ENCODE measurements at regions not wholly inside any gene's neighbourhood (a gene's known extent, or its start where the extent isn't known, plus 50 kb on each side); places are given as distances from the start of the nearest gene placed in this dataset.

DNA sequence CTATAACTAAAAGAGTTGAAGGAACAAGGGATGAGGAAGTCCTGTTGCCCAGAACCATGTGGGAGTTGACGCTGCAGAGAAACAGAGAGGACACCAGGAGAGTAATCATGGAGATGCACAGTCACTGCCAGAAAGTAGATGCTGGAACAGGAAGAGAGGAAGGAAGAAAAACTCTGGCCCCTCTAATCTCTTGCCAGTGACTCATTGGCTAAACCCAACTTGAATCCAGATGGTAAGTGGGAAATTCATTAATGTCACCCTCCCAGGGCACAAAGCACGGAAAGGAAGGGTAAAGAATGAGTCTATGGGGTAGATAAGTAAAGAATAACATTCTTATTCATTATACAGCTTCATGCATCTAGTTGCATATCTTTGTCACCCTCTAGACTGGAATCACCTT is 631.9 kb downstream of the PRELID2 start:
- Mint-ChIP-seq H3K4me3 (no peak overlapping the region), H3K27ac (no peak overlapping the region), H3K4me1 (no peaks in the 10 kb centered on the region), H3K36me3 (no peaks in the 10 kb centered on the region), H3K27me3 (no peaks in the 10 kb centered on the region), H3K9me3 (peaks cover 0 to 22% (median 5%) of the 10 kb centered on the region in 9 donors)
- no peak for ATAC-seq
- POLR2A ChIA-PET = no interaction called here
- no peak for DNase-seq

DNA sequence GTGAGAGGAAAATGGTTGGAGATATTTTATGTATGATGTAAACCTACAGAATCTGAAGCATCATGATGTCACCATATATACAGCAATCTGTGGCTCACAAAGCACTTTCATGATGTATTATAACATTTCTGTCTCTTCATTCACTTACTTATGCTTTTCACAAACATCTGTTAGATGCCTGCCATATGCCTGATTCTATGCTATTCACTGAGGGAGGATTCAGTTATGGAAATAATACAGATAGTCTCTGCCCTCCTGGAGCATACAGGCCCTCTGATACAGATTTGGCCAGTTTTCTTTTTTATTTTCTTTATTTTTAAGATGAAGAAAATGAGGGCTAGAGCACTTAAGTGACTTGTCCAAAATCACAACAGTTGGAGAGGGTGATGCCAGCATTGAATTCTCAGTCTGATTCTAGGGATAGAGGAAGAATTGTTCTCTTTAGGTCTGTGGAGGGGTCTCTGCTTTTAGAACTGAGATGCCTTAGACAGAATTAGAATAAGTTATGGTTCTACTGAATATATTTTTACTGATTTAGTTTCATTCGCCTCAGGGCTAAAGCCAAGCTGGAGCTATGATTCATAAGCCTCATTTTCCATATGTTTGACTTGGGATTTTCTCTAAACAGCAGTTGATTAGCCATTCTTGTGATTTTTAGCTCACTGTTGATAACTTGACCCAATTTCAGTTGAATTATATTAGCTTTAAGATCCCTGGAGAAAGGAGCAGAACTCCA is 636.4 kb downstream of the PRELID2 start:
- no peak overlapping the region for H3K4me3 Mint-ChIP-seq
- H3K27ac Mint-ChIP-seq = no peak overlapping the region
- peaks cover 0 to 22% (median 4%) of the 10 kb centered on the region in 9 donors for H3K9me3 Mint-ChIP-seq
- DNase-seq (no peak), ATAC-seq (no peak)
- H3K4me1 Mint-ChIP-seq = no peaks in the 10 kb centered on the region
- POLR2A ChIA-PET = no interaction called here
- no peaks in the 10 kb centered on the region for H3K36me3 Mint-ChIP-seq
- H3K27me3 Mint-ChIP-seq = no peaks in the 10 kb centered on the region

DNA sequence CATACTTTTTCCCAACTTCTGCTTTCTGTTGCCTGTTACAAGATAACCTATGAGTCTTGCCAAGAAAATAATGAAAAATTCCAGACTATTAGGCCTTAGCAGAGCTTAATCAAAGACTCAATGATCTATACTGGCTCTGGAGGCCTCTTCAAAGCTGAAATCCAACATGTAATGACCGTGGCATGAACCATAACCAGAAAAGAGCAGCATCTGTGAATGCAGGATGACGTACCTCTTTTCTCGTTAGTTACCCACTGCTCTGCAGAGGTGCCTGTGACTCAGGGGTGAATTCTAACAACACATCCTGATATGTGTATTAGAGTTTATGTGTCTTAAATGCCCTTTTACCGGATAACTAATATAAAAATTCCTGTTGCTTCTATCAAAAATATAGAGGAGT is 645.4 kb downstream of the PRELID2 start:
- DNase-seq (no peak), ATAC-seq (no peak)
- H3K4me3 Mint-ChIP-seq = no peak overlapping the region
- H3K36me3 Mint-ChIP-seq = no peaks in the 10 kb centered on the region
- H3K4me1 Mint-ChIP-seq = no peaks in the 10 kb centered on the region
- POLR2A ChIA-PET = no interaction called here
- peaks cover 0 to 31% (median 4%) of the 10 kb centered on the region in 9 donors for H3K9me3 Mint-ChIP-seq
- H3K27me3 Mint-ChIP-seq = no peaks in the 10 kb centered on the region
- no peak overlapping the region for H3K27ac Mint-ChIP-seq

DNA sequence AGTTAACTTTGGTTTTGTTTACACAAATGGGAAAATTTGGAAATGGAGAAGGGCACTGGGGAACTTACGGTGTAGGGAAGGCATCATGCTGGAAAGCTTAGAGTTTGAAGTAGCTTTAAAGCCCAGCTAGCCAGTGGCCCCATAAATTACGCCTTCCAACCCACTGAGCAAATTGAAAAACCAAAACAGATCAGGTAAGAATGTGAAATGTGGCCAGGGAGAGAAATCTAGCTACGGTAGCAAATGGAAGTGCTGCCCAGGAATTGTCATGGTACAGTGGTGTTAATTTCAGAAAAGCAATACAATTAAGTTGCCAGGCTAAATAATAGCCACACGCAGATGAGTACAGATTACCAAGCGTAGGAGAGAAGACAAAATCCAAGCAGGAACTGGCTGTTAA is 654.8 kb downstream of the PRELID2 start:
- Mint-ChIP-seq H3K27ac (no peak overlapping the region), H3K36me3 (no peaks in the 10 kb centered on the region), H3K27me3 (no peaks in the 10 kb centered on the region), H3K4me1 (no peaks in the 10 kb centered on the region), H3K4me3 (no peak overlapping the region), H3K9me3 (peaks cover 0 to 12% (median 5%) of the 10 kb centered on the region in 9 donors)
- ATAC-seq = no peak
- DNase-seq = no peak
- POLR2A ChIA-PET = no interaction called here

DNA sequence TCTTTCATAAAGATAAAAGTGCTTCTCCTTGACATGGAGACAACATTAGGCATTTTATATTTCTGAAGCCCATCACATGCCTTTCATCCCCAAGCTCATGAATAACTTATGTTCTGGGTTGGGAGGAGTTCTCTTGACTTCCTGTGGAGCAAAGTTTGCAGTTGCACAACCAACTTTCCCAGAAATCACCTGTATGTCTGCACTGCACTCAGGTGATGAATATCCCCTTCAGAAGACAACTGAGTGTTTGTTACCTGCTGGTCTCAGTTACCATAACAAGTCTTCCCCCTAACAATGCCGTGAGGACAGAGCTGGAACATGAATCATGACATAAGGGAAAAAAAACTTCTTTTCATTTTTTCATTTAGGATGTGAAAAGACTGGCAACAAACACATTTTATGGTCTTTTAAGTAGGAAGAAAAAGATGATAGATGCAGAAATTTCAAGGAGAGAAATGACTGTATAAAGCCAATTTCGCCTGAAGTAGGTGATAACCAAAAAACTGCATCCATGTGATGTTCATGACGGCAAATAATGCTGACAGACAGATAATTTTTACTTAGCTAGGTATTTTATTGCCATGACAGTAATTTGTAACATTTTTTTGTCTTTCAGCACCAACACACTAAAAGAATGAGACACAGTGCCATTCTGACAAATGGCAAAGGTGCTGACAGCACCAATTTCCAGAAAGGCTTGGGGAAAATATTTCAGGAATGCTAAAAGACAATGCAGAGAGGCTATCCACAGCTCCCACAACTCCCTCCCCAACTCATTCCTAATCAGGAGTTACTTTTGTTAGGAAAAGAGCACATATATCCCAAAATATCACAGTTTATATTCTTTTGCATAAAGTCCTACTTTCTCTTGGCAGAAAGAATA is 656.3 kb downstream of the PRELID2 start:
- H3K27ac Mint-ChIP-seq = no peak overlapping the region
- peaks cover 0 to 9% (median 5%) of the 10 kb centered on the region in 9 donors for H3K9me3 Mint-ChIP-seq
- H3K4me1 Mint-ChIP-seq = no peaks in the 10 kb centered on the region
- ATAC-seq (no peak), DNase-seq (no peak)
- no peaks in the 10 kb centered on the region for H3K36me3 Mint-ChIP-seq
- no peak overlapping the region for H3K4me3 Mint-ChIP-seq
- POLR2A ChIA-PET = no interaction called here
- no peaks in the 10 kb centered on the region for H3K27me3 Mint-ChIP-seq

DNA sequence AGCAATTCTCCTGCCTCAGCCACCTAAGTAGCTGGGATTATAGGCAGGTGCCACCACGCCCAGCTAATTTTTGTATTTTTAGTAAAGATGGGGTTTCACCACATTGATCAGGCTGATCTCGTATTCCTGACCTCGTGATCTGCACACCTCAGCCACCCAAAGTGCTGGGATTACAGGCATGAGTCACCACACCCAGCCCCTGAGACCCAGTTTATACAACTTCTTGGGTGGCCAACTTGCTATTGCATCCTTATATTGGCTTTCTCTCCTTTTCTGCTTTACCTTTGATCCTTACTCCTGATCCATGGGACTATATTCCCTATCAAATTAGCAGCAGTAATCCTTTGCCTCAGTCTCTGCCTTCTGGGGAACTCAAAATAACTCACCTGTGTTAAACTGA is 659.1 kb downstream of the PRELID2 start:
- H3K27me3 Mint-ChIP-seq = no peaks in the 10 kb centered on the region
- H3K4me3 Mint-ChIP-seq = no peak overlapping the region
- no peak overlapping the region for H3K27ac Mint-ChIP-seq
- H3K9me3 Mint-ChIP-seq = peaks cover 0 to 9% (median 4%) of the 10 kb centered on the region in 9 donors
- no peaks in the 10 kb centered on the region for H3K36me3 Mint-ChIP-seq
- DNase-seq (no peak), ATAC-seq (no peak)
- POLR2A ChIA-PET = no interaction called here
- H3K4me1 Mint-ChIP-seq = no peaks in the 10 kb centered on the region

DNA sequence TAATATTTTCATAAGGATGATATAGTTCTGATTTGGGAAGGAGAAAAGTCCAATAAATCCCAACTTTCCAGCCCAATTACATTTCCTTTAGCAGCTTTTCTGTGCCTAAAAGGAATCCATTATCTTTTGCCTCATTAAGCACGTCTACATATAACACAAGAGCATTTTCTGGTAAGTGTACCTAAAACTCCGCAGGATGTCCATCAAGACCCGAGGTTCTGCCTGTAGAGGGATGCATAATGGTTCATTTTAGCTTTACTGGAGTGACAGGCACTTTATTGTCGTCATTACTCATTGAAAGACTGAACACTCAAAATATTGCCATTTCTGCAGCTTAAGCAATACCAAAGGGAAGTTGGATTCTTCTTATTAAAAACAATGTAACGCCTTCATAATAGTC is 669.0 kb downstream of the PRELID2 start:
- Mint-ChIP-seq H3K27ac (no peak overlapping the region), H3K4me3 (no peak overlapping the region), H3K9me3 (peaks cover 0 to 20% (median 5%) of the 10 kb centered on the region in 9 donors), H3K27me3 (no peaks in the 10 kb centered on the region), H3K4me1 (no peaks in the 10 kb centered on the region), H3K36me3 (no peaks in the 10 kb centered on the region)
- POLR2A ChIA-PET = no interaction called here
- ATAC-seq = no peak
- DNase-seq = no peak

DNA sequence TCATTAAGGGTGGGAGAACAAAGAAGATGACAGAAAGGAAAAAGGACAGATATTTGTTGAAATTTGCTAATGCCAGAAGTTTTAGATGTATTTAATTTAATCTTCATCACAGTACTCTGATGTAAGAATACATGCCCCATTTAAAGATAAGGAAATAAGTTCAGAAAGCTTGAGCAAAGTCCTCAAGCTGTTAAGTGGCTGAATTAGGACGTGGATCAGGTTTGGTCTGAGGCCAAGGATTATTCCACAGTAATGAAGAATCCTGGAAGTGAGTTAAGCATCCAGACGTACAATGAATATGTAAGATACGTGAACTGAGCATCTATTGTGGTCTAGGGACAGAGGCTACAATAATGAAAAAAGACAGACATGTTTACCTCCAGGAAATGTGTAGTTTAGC is 671.3 kb downstream of the PRELID2 start:
- Mint-ChIP-seq H3K4me1 (no peaks in the 10 kb centered on the region), H3K27me3 (peaks cover 0 to 1% (median 0%) of the 10 kb centered on the region in 5 donors), H3K4me3 (no peak overlapping the region), H3K27ac (no peak overlapping the region), H3K36me3 (no peaks in the 10 kb centered on the region), H3K9me3 (peaks cover 0 to 15% (median 5%) of the 10 kb centered on the region in 9 donors)
- ATAC-seq (no peak), DNase-seq (no peak)
- POLR2A ChIA-PET = no interaction called here

DNA sequence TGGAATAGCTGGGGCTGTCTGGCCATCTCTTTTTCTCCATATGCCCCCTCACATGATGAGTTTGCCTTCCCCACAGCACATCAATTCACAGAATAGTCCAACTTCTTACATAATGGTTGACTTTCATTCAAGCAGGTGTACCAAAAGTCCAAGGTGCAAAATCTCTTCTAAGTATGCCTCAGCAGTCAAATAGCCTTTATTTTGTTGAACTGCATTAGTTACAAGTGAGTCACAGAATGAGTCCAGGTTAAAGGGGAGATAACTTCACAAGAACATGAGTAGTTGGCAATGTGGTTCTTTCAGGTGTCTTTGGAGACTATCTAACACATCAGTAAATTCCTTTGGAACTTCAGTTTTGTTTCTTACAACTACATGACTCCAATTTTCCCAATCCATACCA is 672.5 kb downstream of the PRELID2 start:
- Mint-ChIP-seq H3K9me3 (peaks cover 0 to 13% (median 5%) of the 10 kb centered on the region in 9 donors), H3K4me1 (no peaks in the 10 kb centered on the region), H3K36me3 (no peaks in the 10 kb centered on the region), H3K27me3 (peaks cover 0 to 1% (median 0%) of the 10 kb centered on the region in 5 donors), H3K4me3 (no peak overlapping the region), H3K27ac (no peak overlapping the region)
- ATAC-seq (no peak), DNase-seq (no peak)
- POLR2A ChIA-PET = no interaction called here

DNA sequence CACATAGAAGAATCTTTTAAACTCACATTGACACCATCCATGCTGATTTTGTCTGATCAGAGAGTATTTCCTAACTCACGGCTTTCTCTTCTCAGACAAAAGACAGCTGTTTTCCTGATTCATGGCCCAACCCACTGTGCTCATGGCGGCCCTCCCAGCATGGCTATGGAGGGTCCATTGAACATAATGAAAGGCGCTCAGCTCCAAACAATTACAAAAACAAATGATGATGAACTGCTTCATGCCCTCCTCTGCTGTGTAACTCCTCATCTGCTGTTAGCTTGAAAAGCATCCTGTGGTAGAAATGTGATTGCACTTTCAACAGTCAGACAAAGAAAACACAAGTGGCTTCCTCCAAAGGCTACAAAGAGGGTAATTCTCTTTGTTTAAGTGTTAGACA is 673.8 kb downstream of the PRELID2 start:
- Mint-ChIP-seq H3K4me3 (no peak overlapping the region), H3K36me3 (no peaks in the 10 kb centered on the region), H3K4me1 (no peaks in the 10 kb centered on the region), H3K27ac (no peak overlapping the region), H3K9me3 (peaks cover 0 to 13% (median 3%) of the 10 kb centered on the region in 9 donors), H3K27me3 (peaks cover 0 to 1% (median 0%) of the 10 kb centered on the region in 5 donors)
- POLR2A ChIA-PET = no interaction called here
- ATAC-seq (no peak), DNase-seq (no peak)

DNA sequence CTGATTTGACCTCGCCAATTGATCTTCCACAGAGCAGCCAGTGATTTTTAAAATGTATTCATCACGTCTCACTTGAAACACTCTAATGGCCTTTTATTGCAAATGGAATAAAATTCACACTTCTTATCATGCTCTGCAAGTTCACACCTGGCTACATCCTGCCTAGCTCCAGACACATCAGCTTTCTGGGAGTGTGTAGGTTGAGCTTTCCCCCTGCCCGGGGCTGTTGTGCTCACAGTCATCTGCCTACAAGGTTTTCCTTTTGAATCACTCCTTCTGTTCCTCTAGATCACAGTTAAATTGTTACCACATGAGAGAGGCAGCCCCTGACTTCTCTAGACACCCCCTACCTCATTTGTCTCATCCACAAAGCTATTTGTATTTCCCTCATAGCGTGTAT is 674.5 kb downstream of the PRELID2 start:
- DNase-seq (no peak), ATAC-seq (no peak)
- H3K9me3 Mint-ChIP-seq = peaks cover 0 to 13% (median 5%) of the 10 kb centered on the region in 9 donors
- no peak overlapping the region for H3K27ac Mint-ChIP-seq
- no peaks in the 10 kb centered on the region for H3K4me1 Mint-ChIP-seq
- H3K36me3 Mint-ChIP-seq = no peaks in the 10 kb centered on the region
- no peak overlapping the region for H3K4me3 Mint-ChIP-seq
- H3K27me3 Mint-ChIP-seq = peaks cover 0 to 1% (median 0%) of the 10 kb centered on the region in 5 donors
- POLR2A ChIA-PET = no interaction called here

DNA sequence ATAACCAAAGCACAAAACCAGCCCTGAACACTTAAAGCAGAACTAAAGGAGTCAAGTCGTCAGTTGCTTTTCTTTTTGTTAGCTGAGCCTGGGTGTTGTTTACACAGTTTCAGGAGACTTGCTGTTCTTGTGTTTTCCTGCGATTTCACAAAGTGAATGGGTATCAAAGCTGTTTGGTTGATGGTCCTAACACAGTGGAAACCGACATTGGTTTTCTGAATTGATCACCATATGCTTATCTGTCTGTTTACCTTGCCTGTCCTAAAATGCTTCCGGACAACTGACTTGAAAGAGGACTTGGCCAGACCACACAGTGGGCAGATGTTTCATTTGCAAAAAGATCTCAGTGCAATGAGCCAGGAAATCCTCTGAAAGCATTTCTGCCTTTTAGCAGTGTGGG is 676.4 kb downstream of the PRELID2 start:
- Mint-ChIP-seq H3K4me3 (no peak overlapping the region), H3K36me3 (no peaks in the 10 kb centered on the region), H3K27ac (no peak overlapping the region), H3K4me1 (no peaks in the 10 kb centered on the region), H3K27me3 (peaks cover 0 to 1% (median 0%) of the 10 kb centered on the region in 5 donors), H3K9me3 (peaks cover 0 to 13% (median 2%) of the 10 kb centered on the region in 9 donors)
- ATAC-seq = no peak
- DNase-seq = no peak
- POLR2A ChIA-PET = no interaction called here

DNA sequence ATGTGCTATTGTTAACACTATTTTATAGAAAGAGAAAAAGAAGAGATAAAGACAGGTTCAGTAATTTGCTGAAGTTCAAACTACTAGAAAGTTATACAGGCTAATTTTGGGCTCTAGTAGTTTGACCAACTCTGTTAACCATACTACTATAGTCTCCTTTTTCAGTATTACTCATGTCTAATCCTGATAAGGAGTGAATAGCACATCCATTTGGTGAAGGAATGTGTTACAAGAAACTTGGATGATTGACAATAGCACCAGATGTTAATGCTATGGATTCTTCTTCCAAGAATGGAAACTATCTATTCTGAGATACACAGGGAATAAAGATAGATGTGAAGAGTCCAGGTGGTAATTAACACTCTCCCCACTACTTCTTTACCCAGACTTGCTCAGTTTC is 677.3 kb downstream of the PRELID2 start:
- POLR2A ChIA-PET = no interaction called here
- H3K4me1 Mint-ChIP-seq = no peaks in the 10 kb centered on the region
- H3K9me3 Mint-ChIP-seq = peaks cover 0 to 13% (median 0%) of the 10 kb centered on the region in 9 donors
- no peak overlapping the region for H3K27ac Mint-ChIP-seq
- H3K4me3 Mint-ChIP-seq = no peak overlapping the region
- peaks cover 0 to 1% (median 0%) of the 10 kb centered on the region in 5 donors for H3K27me3 Mint-ChIP-seq
- no peak for DNase-seq
- no peak for ATAC-seq
- no peaks in the 10 kb centered on the region for H3K36me3 Mint-ChIP-seq
